SK-N-SH treated with all-trans-retinoic acid at 6 μM for 48 hours (cell line): ENCODE measurements at regions not wholly inside any gene's neighbourhood (a gene's known extent, or its start where the extent isn't known, plus 50 kb on each side); places are given as distances from the start of the nearest gene placed in this dataset.

ENCODE experiments used
- ATAC-seq: fragments of 200-7000 bp; cut with Tn5 transposase; 3 replicates; pipeline ENCODE4 v1.9.1; 2020; ENCODE audit warnings: mild to moderate bottlenecking, moderate library complexity
- BACH2 ChIP-seq: fragments of 250-450 bp; sonication (Bioruptor Pico); IDR thresholded peaks from 2 replicates; pipeline ENCODE4 v1.9.0; 2021; ENCODE audit warnings: mild to moderate bottlenecking, borderline replicate concordance
- CSDC2 ChIP-seq: fragments of 250-450 bp; sonication (Bioruptor Pico); IDR thresholded peaks from 2 replicates; pipeline ENCODE4 v1.5.0; 2020; ENCODE audit warnings: mild to moderate bottlenecking, moderate library complexity
- CSRNP3 ChIP-seq: fragments of 250-450 bp; sonication (Bioruptor Pico); IDR thresholded peaks from 2 replicates; pipeline ENCODE4 v1.5.1; 2021; ENCODE audit warnings: mild to moderate bottlenecking, moderate library complexity
- GLIS3 ChIP-seq: fragments of 250-450 bp; sonication (Bioruptor Pico); IDR thresholded peaks from 2 replicates; pipeline ENCODE4 v1.5.0; 2020; ENCODE audit warnings: mild to moderate bottlenecking, moderate library complexity
- ISL1 ChIP-seq: fragments of 250-450 bp; sonication (Bioruptor Pico); IDR thresholded peaks from 2 replicates; pipeline ENCODE4 v2.1.2; 2022; ENCODE audit warnings: mild to moderate bottlenecking, moderate library complexity
- PATZ1 ChIP-seq: fragments of 250-450 bp; sonication (Bioruptor Pico); IDR thresholded peaks from 2 replicates; pipeline ENCODE4 v1.8.0; 2020; ENCODE audit warnings: mild to moderate bottlenecking, moderate library complexity, borderline replicate concordance
- POU6F1 ChIP-seq: fragments of 250-450 bp; sonication (Bioruptor Pico); IDR thresholded peaks from 2 replicates; pipeline ENCODE4 v1.8.0; 2021; ENCODE audit warnings: low read depth, mild to moderate bottlenecking, moderate library complexity, borderline replicate concordance
- PPARA ChIP-seq: fragments of 250-450 bp; sonication (Bioruptor Pico); IDR thresholded peaks from 2 replicates; pipeline ENCODE4 v1.5.0; 2020; ENCODE audit warnings: mild to moderate bottlenecking, borderline replicate concordance
- RARB ChIP-seq: fragments of 250-450 bp; sonication (Bioruptor Pico); IDR thresholded peaks from 2 replicates; pipeline ENCODE4 v1.8.0; 2021; ENCODE audit warnings: mild to moderate bottlenecking, moderate library complexity
- SNAI2 ChIP-seq: fragments of 250-450 bp; sonication (Bioruptor Pico); IDR thresholded peaks from 2 replicates; pipeline ENCODE4 v1.5.0; 2020; ENCODE audit warnings: mild to moderate bottlenecking, moderate library complexity
- TCF4 ChIP-seq: fragments of 250-450 bp; sonication (Bioruptor Pico); IDR thresholded peaks from 2 replicates; pipeline ENCODE4 v1.8.0; 2021; ENCODE audit warnings: mild to moderate bottlenecking, moderate library complexity, borderline replicate concordance
- TOX ChIP-seq: fragments of 250-450 bp; sonication (Bioruptor Pico); IDR thresholded peaks from 2 replicates; pipeline ENCODE4 v1.8.0; 2021; ENCODE audit warnings: mild to moderate bottlenecking, moderate library complexity, borderline replicate concordance
- TSHZ2 ChIP-seq: fragments of 250-450 bp; sonication (Bioruptor Pico); IDR thresholded peaks from 2 replicates; pipeline ENCODE4 v1.5.0; 2020; ENCODE audit warnings: mild to moderate bottlenecking, moderate library complexity
- ZC3H10 ChIP-seq: fragments of 250-450 bp; sonication (Bioruptor Pico); IDR thresholded peaks from 2 replicates; pipeline ENCODE4 v1.5.1; 2021; ENCODE audit warnings: mild to moderate bottlenecking, moderate library complexity
- ZFP3 ChIP-seq: fragments of 250-450 bp; sonication (Bioruptor Pico); IDR thresholded peaks from 2 replicates; pipeline ENCODE4 v1.5.0; 2020; ENCODE audit warnings: mild to moderate bottlenecking, moderate library complexity
- ZNF70 ChIP-seq: fragments of 450-650 bp; formaldehyde crosslinking; IDR thresholded peaks from 2 replicates; pipeline ENCODE4 v1.5.0; 2020; ENCODE audit warnings: mild to moderate bottlenecking, moderate library complexity
- ZNF8 ChIP-seq: fragments of 450-650 bp; formaldehyde crosslinking; IDR thresholded peaks from 2 replicates; pipeline ENCODE4 v1.5.0; 2020; ENCODE audit warnings: mild to moderate bottlenecking, moderate library complexity

- TF ChIP-seq BACH2 (CRISPR knock-in tag) (no peak), CSDC2 (no peak), ZC3H10 (CRISPR knock-in tag) (no peak), PPARA (CRISPR knock-in tag) (no peak), PATZ1 (no peak), TSHZ2 (CRISPR knock-in tag) (no peak)
- ATAC-seq: no peak
Measured at GRCh38 chr1:163574119-163574518, 252.4 kb downstream of the NUF2 start.

- no peak for ATAC-seq
- TF ChIP-seq ZNF8 (CRISPR knock-in tag): no peak
- TF ChIP-seq PATZ1: no peak
- no peak for TF ChIP-seq SNAI2 (CRISPR knock-in tag)
- no peak for TF ChIP-seq TCF4 (CRISPR knock-in tag)
- TF ChIP-seq PPARA (CRISPR knock-in tag): no peak
- TF ChIP-seq BACH2 (CRISPR knock-in tag): no peak
- TF ChIP-seq ZNF70 (CRISPR knock-in tag): no peak
- TF ChIP-seq ZFP3 (CRISPR knock-in tag): no peak
- TF ChIP-seq GLIS3 (CRISPR knock-in tag): no peak
- TF ChIP-seq POU6F1 (CRISPR knock-in tag): no peak
- TF ChIP-seq CSRNP3 (CRISPR knock-in tag): no peak
Measured at GRCh38 chr1:163580926-163581325, 259.2 kb downstream of the NUF2 start.

GRCh38 chr1:163583661-163584181 is 262.0 kb downstream of the NUF2 start:
- no peak for ATAC-seq
- TF ChIP-seq RARB (no peak), GLIS3 (CRISPR knock-in tag) (no peak), ISL1 (CRISPR knock-in tag) (no peak), ZFP3 (CRISPR knock-in tag) (no peak), TSHZ2 (CRISPR knock-in tag) (no peak), TOX (CRISPR knock-in tag) (no peak)
